ENCODE measurements at regions not wholly inside any gene's neighbourhood (a gene's known extent, or its start where the extent isn't known, plus 50 kb on each side); places are given as distances from the start of the nearest gene placed in this dataset.

DNA sequence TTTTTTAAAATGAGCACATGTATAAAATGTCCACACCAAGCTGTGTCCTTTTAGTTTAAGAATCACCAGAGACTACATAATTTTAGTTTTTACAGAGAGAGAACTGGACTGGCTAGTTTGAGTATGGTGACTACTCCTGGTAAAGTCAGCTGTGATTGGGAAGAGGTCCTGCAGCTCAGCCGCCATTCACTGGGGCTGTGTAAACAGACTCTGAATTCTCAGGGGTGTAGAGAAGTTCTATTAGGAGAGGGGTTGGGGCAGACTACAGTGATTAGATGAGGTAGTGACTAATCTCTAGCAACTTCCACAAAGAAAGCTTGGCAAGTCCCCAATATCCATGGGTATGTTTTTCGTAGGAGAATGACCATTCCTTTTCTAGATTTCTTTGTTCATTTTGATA is 341.2 kb upstream of the MAP3K7 start:
- Histone ChIP-seq H3K27me3 (no peaks in the 10 kb centered on the region), H3K36me3 (replicated peaks in 1 of 2; ENCODE audit: insufficient read depth in 1 of 2, low read depth in 2 of 2) (no peaks in the 10 kb centered on the region), H3K4me3 (no peak overlapping the region), H3K27ac (no peak overlapping the region), H3K4me1 (peaks cover 8% of the 10 kb centered on the region), H3K9me3 (no peaks in the 10 kb centered on the region)
- ATAC-seq (no peak), DNase-seq (no peak)
- WGBS, 2 donors, result 71 to 73% methylated on average over 2 of the region's 2 CpGs
- TF ChIP-seq POLR2A (IDR thresholded peaks at IDR 0.05), result no peak
- TF ChIP-seq, protein P1, sequence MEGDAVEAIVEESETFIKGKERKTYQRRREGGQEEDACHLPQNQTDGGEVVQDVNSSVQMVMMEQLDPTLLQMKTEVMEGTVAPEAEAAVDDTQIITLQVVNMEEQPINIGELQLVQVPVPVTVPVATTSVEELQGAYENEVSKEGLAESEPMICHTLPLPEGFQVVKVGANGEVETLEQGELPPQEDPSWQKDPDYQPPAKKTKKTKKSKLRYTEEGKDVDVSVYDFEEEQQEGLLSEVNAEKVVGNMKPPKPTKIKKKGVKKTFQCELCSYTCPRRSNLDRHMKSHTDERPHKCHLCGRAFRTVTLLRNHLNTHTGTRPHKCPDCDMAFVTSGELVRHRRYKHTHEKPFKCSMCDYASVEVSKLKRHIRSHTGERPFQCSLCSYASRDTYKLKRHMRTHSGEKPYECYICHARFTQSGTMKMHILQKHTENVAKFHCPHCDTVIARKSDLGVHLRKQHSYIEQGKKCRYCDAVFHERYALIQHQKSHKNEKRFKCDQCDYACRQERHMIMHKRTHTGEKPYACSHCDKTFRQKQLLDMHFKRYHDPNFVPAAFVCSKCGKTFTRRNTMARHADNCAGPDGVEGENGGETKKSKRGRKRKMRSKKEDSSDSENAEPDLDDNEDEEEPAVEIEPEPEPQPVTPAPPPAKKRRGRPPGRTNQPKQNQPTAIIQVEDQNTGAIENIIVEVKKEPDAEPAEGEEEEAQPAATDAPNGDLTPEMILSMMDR (IDR thresholded peaks at IDR 0.05), result no peak
- intact Hi-C loops (cut with DNase I), result no loop called here

- DNase-seq, result no peak
- intact Hi-C loops (cut with DNase I), result no loop called here
- Histone ChIP-seq H3K27me3 (no peaks in the 10 kb centered on the region), H3K9me3 (no peaks in the 10 kb centered on the region), H3K36me3 (replicated peaks in 1 of 2; ENCODE audit: insufficient read depth in 1 of 2, low read depth in 2 of 2) (no peaks in the 10 kb centered on the region), H3K4me1 (peaks cover 8% of the 10 kb centered on the region), H3K27ac (no peak overlapping the region), H3K4me3 (no peak overlapping the region)
- TF ChIP-seq, protein P1 (IDR thresholded peaks at IDR 0.05), result no peak
- no peak for TF ChIP-seq POLR2A (IDR thresholded peaks at IDR 0.05)
- ATAC-seq, result no peak
- WGBS, 2 donors, result 18 to 22% methylated on average over 4 of the region's 4 CpGs
Observed at GRCh38 chr6:90925726-90926125, 338.9 kb upstream of the MAP3K7 start.

DNA sequence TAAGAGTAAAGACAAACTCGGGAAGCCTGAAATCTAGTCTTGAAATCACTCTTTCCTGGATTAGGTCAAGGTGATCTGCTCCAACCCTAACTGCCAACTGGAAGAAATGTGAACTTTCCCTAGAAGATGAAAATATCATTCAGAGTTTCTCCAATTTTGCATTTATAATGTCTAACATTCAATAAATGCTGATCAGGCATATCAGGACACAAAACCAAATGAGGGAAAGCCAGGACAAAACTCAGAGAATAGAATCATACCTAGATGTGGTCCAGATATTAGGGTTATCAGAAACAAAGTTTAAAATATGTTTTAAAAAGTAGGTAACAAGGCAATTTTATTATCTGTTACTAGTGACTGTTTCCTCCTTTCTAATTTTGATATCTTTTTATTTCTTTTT is 335.5 kb upstream of the MAP3K7 start:
- no peak overlapping the region for H3K27ac ChIP-seq
- intact Hi-C loops (cut with DNase I), result no loop called here
- no peak for TF ChIP-seq POLR2A (IDR thresholded peaks at IDR 0.05)
- no peaks in the 10 kb centered on the region for H3K27me3 ChIP-seq
- H3K4me1 ChIP-seq, result peaks cover 8% of the 10 kb centered on the region
- ATAC-seq, result no peak
- no peaks in the 10 kb centered on the region for H3K9me3 ChIP-seq
- H3K4me3 ChIP-seq, result no peak overlapping the region
- WGBS, 2 donors, result 67 to 78% methylated on average over 1 of the region's 1 CpG
- no peaks in the 10 kb centered on the region for H3K36me3 ChIP-seq (replicated peaks in 1 of 2; ENCODE audit: insufficient read depth in 1 of 2, low read depth in 2 of 2)
- no peak for DNase-seq

DNA sequence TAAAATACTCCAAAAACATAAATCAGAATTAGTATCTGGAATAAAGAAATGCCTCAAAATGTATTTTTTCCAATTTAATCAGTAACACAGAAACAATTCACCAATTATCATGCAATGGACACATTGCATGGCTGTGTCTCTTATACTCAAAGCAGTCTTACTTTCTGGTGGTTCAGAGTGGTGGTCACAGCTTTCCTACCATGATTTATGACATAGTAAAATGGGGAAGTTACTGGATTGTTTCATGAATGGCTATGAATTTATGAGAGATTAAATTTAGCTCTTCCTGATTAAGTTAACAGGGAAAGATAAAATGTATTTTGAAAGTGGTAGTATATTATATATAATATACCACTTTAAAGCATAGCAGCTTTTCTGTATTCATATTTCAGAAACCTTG is 331.5 kb upstream of the MAP3K7 start:
- TF ChIP-seq, protein P1 (IDR thresholded peaks at IDR 0.05), result no peak
- TF ChIP-seq POLR2A (IDR thresholded peaks at IDR 0.05), result no peak
- H3K4me1 ChIP-seq, result no peaks in the 10 kb centered on the region
- no peak for DNase-seq
- H3K27ac ChIP-seq, result no peak overlapping the region
- intact Hi-C loops (cut with DNase I), result no loop called here
- no peak overlapping the region for H3K4me3 ChIP-seq
- ATAC-seq, result no peak
- H3K27me3 ChIP-seq, result no peaks in the 10 kb centered on the region
- no peaks in the 10 kb centered on the region for H3K9me3 ChIP-seq
- H3K36me3 ChIP-seq (replicated peaks in 1 of 2; ENCODE audit: insufficient read depth in 1 of 2, low read depth in 2 of 2), result no peaks in the 10 kb centered on the region

DNA sequence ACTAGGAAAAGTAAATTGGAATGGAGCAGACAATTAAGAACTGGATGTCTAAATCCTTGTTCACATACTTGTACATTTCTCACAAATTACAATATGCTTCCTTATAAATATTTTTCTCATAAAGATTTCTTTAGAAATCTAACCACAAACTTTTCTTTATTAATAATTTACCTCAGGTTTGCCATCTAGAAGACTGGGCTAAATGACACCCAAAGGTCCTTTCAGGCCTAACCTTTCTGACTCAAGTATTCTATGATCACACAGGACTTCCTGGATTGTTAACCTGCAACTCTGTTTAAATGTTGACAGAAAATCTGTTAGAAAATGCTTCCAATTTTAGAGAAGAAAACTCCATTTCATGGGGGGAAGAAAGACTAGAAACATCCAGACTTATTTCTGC is 330.5 kb upstream of the MAP3K7 start:
- no peaks in the 10 kb centered on the region for H3K27me3 ChIP-seq
- no peak for ATAC-seq
- no peaks in the 10 kb centered on the region for H3K9me3 ChIP-seq
- no peaks in the 10 kb centered on the region for H3K4me1 ChIP-seq
- TF ChIP-seq, protein P1 (IDR thresholded peaks at IDR 0.05), result no peak
- TF ChIP-seq POLR2A (IDR thresholded peaks at IDR 0.05), result no peak
- intact Hi-C loops (cut with DNase I), result no loop called here
- H3K27ac ChIP-seq, result no peak overlapping the region
- H3K4me3 ChIP-seq, result no peak overlapping the region
- H3K36me3 ChIP-seq (replicated peaks in 1 of 2; ENCODE audit: insufficient read depth in 1 of 2, low read depth in 2 of 2), result no peaks in the 10 kb centered on the region
- no peak for DNase-seq

Data from body of pancreas (tissue), 4 donors.